Epithelial cell of proximal tubule (primary cell): ENCODE measurements at regions not wholly inside any gene's neighbourhood (a gene's known extent, or its start where the extent isn't known, plus 50 kb on each side); places are given as distances from the start of the nearest gene placed in this dataset.

Experiments
- DNase-seq: peaks from one replicate; pipeline ENCODE4 v3.0.0-alpha.2; 2011; ENCODE audit warnings: low read depth
- H3K4me3 ChIP-seq: 2 replicates; pipeline ENCODE4 v1.5.1; 2011; ENCODE audit warnings: low read depth, mild to moderate bottlenecking, low read length
- TF ChIP-seq, protein P1 (sequence below): conservative IDR thresholded peaks from 2 replicates; pipeline ENCODE4 v1.5.1; 2012; ENCODE audit warnings: low read depth, mild to moderate bottlenecking, low read length

DNA sequence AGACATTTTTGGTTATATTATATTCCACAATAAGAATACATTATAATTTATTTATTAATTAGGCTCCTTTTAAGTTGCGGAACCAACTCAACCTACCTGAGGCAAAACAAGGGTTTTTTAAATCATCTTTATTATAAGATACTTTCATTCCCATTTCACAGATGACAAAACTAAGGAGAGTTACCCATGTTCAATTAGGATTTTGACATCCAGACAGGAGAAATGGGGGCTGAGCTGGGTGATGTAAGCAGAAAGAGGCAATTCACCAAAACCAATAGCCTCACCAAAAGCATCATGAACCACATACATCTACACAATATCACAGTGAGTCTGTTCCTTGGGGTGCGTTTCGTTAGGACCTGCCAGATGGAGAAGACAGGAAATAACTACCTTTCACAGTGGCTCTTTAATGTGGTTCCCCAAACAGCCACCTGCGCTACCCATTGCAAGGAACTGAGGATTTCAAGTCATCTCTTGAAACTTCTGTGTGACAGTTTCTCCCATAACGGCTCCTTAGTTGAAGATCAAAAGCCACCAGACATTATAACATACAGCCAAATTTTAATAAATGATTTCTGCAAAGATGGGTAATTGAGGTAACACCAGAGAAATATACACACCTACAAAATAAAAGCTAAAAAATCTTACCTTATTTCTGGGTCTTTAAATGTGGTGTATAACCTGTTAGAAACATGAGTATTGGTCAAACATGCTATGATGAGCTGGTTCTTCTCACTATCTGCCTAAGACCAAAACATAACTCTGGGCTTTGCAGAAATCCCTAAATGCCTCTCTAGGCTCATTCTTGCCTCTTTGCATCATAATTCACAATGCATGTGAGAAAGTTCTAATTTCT, 190.6 kb upstream of the LEF1 start:
- no peak overlapping the region for H3K4me3 ChIP-seq
- TF ChIP-seq, protein P1, sequence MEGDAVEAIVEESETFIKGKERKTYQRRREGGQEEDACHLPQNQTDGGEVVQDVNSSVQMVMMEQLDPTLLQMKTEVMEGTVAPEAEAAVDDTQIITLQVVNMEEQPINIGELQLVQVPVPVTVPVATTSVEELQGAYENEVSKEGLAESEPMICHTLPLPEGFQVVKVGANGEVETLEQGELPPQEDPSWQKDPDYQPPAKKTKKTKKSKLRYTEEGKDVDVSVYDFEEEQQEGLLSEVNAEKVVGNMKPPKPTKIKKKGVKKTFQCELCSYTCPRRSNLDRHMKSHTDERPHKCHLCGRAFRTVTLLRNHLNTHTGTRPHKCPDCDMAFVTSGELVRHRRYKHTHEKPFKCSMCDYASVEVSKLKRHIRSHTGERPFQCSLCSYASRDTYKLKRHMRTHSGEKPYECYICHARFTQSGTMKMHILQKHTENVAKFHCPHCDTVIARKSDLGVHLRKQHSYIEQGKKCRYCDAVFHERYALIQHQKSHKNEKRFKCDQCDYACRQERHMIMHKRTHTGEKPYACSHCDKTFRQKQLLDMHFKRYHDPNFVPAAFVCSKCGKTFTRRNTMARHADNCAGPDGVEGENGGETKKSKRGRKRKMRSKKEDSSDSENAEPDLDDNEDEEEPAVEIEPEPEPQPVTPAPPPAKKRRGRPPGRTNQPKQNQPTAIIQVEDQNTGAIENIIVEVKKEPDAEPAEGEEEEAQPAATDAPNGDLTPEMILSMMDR, result no peak
- no peak for DNase-seq

DNA sequence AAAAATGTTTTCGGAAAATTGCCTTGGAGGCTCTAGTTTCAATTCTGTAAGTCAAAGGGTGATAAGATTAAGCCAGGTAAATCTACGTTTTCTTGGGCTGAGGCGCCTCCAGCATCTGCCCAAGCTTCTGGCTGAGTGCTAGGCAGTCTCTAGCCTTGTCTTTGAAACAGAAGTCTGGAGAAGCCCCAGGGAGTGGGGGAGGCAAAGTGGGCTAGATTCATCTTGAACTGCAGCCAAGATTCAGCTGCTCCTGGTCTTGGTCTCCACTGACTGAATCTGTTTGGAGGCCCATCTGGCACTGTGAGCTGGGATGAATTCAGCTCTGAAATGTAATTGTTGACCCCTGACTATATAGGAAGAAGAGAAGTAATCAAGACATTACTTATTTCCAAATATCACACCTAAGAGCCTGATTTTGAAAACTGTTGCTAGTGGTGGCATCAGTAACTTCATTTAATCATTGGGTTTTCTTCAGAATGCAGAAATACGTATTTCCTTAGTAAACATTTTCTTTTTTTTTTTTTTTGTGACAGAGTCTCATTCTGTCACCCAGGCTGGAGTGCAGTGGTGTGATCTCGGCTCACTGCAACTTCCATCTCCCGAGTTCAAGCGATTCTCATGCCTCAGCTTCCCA, 187.3 kb upstream of the LEF1 start:
- DNase-seq, result no peak
- TF ChIP-seq, protein P1, result no peak
- no peak overlapping the region for H3K4me3 ChIP-seq

DNA sequence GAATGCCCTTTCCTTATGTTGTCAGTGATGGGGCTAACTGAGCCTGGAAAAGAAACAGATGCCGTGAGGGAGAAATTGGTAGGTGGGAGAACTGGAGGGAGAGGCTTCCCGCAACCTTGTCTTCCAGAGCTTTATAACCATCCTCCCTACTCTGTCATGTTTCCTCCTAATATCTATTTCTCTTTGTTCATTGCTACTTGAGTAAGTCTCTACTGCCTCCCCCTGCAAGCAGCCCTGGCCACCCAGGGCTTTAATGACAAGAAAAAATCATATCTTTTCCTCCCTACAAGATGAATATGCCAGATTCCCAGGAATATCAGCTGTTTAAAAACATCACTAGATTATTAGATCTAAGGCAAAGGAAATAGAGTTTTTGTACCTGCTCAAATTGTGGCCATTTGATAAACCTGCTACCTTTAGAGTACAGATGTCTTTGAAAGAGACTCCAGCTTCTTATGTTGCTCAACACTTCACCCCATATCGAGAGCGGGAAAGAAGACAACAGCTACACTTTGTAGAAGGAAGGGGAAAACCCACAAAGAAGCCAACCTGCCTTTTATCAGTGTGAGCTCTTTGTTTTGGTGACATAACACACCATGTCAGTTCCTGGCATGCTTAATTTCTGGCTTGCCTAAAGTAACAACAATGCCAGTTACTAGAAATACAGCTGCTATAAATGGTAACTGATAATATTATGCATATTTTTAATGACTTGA, 186.6 kb upstream of the LEF1 start:
- TF ChIP-seq, protein P1, result no peak
- DNase-seq, result no peak

DNA sequence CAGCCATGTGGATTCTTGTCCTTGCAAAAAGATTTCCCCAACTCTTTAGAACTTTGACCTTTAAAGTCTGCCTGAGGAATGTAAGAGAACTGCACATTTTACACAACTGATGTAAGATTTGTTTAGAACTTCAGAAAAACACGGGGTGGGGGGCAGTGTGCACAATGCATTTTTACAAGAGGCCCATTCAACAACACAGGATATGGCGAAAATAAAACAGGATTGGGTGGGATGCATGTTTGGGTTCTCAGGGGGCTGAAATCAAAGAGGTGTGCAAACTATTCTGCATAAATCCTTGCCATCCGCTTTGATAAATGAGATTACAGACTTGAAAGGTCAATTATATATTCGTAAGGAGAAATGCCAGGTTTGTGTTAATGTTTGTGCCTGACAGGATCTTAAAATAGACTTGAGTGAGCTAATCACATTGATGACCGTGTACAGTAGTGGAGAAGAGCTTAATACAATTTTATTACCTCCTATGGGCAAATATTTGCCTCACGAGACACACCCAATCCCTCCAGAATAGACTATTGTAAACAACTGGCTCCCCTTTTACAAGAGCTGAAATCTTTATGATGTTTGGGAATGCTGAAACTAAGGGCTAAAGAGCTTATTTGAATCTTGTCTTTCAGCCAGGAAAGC, 184.1 kb upstream of the LEF1 start:
- TF ChIP-seq, protein P1, result no peak
- no peak for DNase-seq
- H3K4me3 ChIP-seq, result no peak overlapping the region

More for the DNA sequence above, 186.6 kb upstream of the LEF1 start:
- no peak overlapping the region for H3K4me3 ChIP-seq

DNA sequence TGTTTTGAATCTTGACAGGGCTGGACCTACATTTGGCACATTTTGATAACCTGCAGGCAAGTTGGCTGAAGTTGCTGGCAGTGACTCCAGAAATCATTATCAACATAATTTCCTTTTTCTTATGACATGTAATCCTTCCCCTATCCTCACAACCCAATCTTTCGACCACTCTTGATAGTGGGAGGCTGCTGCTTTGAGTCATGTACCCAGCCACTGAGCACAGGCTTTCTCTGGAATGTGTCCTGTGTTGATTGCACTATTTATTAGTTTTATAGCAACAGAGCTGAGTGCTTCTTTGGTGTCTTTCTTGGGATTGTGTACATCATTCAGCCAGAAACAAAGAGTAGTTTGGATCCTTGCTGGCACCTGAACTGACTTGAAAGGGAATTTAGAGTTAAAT, 183.1 kb upstream of the LEF1 start:
- H3K4me3 ChIP-seq, result no peak overlapping the region
- DNase-seq, result no peak
- TF ChIP-seq, protein P1, result no peak

DNA sequence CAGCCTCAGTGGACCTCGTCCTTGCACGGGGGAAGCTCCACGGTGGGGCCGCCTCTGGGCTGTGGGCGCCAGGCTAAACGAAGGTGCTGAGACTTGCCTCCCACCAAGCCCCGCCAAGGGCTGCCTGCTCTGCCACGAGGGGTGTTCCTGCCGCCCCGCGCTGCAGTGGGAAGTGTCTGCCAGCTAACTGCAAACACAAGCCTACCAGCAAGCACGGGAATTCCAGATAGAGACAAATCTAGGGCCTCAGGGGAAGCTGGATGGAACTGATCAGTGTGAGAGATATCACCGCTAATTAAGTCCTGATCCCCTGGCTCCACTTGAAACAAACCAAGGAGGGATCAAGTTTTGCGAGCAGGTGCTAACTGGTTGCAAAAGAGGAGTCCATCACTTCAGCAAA, 181.6 kb upstream of the LEF1 start:
- H3K4me3 ChIP-seq, result no peak overlapping the region
- TF ChIP-seq, protein P1, result no peak
- DNase-seq, result no peak
